ENCODE measurements at regions not wholly inside any gene's neighbourhood (a gene's known extent, or its start where the extent isn't known, plus 50 kb on each side); places are given as distances from the start of the nearest gene placed in this dataset.
"Not testable (repeated sequence)": the region's sequence is repeated elsewhere in the genome, so short reads cannot be mapped to it uniquely, and the experiment has no call there.

DNA sequence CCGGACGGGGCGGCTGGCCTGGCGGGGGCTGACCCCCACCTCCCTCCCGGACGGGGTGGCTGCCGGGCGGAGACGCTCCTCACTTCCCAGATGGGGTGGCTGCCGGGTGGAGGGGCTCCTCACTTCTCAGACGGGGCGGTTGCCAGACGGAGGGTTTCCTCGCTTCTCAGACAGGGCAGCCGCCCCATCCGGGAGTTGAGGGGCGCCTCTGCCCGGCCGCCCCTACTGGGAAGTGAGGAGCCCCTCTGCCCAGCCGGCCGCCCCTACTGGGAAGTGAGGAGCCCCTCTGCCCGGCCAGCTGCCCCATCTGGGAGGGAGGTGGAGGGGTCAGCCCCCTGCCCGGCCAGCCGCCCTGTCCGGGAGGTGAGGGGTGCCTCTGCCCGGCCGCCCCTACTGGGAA, 761.1 kb upstream of the SPRY2 start:
- intact Hi-C loops (cut with DNase I); ATAC-seq; DNase-seq: not testable (repeated sequence)

DNA sequence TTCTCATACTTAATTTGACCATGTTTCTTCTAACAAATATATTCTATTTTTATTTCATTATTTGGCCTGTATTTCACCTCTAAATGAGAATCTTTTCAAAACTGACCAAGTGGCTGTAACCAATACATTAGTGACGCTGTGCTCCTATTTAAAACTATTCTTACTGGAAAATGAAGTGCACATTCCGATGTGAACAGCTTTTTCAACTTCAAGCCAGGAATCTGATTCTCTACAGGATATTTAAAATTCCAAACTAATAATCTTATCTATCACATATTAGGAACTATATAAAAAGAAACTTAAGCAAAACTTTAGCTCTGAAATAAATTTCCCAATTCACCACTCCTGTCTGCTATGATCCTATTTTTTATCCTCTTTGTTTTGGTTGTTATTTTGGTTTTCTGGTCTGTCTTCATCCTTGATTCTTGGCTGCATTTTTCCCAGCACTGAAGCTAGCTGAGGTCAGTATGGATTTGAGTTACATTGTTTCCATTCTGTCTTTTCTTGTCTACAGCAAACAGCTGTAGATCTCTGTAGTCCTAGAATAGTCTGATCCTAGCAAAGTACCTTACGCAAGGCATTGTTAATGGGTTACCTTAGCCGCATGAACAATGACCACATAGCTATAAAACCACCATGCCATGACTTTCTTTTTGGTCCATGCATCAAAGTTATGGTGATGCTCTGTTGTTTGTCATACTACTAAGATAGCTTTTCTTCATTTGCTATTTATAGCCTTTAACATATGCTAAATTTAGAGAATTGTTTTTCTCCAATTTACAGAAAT, 748.6 kb upstream of the SPRY2 start:
- intact Hi-C loops (cut with DNase I): no loop called here
- DNase-seq: no peak
- no peak for ATAC-seq

DNA sequence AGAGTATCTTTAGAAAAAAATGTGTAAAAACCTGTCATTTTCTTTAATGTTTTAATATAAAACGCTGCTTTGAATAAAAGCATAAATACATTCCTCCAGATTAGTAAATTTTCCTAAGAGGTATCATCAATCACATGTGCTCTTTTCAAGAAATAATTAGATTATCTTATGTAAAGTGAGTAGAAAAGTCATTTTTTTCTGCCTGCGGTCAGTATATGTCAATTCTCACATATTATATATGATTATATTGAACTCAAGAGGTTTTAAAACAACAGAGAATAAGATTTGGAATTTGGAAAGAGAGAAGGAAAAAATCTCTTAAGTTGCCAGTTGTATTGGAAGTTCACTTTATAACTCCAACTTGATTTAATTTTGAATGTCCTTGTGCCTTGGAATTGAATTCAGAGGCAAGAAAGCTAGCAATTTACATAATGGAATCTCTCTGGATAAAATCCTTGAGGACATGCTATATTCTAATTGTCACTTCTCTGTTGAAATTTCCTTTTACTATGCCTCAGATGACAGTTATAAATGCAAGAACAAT, 740.1 kb upstream of the SPRY2 start:
- ATAC-seq (no peak), DNase-seq (no peak)
- intact Hi-C loops (cut with DNase I): no loop called here

DNA sequence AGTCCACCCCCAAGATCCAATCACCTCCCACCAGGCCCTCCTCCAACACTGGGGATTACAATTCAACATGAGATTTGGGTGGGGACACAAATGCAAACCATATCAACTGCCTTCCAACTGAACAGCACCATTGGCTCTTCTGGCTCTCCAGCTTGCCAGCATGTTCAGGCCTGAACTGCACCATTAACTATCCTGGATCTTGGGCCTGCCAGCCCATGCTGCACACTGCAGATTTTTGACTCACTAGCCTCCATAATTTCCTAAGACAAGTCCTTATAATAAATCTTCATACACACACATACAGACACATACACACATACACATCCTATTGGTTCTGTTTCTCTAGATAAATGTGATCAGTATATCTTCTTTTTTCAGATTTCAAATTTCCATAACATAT, 737.1 kb upstream of the SPRY2 start:
- ATAC-seq: no peak
- no peak for DNase-seq
- intact Hi-C loops (cut with DNase I): no loop called here

DNA sequence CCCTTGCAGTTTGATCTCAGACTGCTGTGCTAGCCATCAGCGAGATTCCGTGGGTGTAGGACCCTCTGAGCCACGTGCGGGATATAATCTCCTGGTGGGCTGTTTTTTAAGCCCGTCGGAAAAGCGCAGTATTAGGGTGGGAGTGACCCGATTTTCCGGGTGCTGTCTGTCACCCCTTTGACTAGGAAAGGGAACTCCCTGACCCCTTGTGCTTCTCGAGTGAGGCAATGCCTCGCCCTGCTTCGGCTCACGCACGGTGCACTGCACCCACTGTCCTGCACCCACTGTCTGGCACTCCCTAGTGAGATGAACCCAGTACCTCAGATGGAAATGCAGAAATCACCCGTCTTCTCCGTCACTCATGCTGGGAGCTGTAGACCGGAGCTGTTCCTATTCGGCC, 728.9 kb upstream of the SPRY2 start:
- intact Hi-C loops (cut with DNase I); DNase-seq; ATAC-seq: not testable (repeated sequence)

DNA sequence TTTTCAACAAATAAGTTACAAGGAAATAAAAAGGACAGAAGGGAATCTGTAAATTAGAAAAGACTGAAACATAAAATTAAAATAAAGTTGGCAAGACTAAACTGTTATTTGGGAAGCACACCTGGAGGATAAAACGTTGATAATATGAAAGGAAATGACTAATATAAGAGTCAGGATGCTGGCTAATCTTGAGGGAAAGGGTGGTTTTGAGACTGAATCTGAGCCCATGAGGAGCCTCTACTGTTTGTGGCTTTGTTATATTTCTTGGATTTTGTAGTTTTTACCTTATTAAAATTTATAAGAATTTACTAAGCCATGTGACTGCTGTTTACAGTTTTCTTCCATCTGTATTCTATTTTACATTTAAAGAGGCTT, 718.0 kb upstream of the SPRY2 start:
- DNase-seq (no peak), ATAC-seq (no peak)
- intact Hi-C loops (cut with DNase I): no loop called here

DNA sequence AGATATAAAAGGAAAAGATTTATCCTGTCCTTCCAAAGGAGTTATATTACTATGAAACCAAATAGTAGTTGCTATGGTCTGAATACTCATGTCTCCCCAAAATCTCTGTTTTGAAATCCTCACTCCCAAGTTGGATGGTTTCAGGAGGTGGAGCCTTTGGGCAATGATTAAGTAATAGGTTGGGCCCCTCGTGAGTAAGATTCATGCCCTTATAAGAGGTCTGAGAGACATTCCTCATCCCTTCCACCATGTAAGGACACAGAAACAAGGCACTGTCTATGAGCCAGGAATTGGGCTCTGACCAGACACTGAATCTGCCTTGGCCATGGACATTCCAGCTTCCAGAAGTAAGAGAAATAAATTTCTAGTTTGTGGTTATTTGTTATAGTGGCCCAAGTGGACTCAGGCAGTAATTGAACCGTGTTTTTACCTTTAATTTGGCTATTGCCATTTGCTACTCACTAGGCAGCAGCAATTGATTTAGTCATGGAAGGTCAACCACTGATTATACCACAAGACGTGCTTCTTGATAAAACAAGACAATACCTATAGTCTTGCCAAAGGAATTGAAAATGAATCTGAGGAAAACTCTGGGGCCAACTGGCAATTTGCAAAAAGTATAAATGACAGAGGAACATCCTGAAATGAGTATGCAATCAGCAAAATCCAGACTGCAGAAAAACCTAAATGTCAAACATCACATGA, 717.4 kb upstream of the SPRY2 start:
- intact Hi-C loops (cut with DNase I): no loop called here
- DNase-seq (no peak), ATAC-seq (no peak)

DNA sequence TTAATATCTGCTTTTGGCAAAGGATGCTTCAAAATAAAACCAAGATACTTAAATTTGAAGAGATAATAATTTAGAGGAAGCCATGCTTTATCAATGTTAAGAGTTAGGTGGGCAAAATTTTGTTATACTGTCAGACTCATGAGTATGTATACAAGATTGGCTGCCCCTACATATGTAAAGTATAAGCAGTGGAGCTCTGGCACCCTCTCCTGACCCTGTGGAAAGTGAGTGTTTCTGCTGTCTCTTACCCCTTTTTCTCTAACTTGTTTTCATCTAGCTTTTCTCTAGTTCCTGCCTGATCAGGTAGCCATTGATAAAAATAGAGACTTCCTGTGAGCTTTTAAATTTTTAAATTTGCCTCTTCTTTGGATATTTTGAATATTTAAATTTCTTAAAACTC, 710.9 kb upstream of the SPRY2 start:
- no peak for ATAC-seq
- no peak for DNase-seq

DNA sequence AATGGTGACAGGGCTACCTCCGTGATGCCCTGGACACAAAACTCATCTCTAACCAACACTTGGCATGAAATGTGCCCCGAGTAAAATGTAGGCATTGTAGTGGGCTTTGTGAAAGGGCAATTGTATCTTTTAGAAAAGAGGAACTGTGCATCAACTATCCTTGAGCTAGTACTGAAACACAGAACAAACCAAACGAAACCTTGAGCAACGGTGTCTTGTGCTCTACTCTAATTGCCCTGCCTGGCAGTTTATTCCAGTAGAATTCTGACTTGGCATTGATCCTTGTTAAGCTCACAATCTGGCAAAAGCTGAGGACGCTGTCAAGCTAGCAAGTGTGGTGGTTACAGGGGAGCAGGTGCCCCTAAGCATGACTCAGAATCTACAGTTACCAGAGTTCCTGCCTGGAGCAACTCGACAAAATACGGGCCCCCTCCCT, 707.1 kb upstream of the SPRY2 start:
- no peak for ATAC-seq
- DNase-seq: no peak
- intact Hi-C loops (cut with DNase I): no loop called here

More for the DNA sequence above, 710.9 kb upstream of the SPRY2 start:
- intact Hi-C loops (cut with DNase I): no loop called here

DNA sequence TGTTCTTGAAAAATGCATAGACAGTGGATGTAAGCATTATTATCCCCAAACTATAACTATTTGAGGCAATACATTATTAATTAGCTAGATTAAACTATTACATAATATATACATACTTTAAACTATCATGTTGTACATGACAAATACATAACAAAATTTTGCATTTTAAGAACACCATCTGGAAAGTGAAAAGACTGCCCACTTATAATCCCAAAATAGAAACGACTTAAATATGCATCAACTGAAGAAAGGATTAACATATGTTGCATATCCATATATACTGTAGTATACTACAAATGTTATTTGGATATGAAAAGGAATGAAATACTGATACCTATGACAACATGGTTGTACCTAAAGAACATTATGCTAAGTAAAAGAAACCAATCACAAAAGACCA, 700.8 kb upstream of the SPRY2 start:
- no peak for ATAC-seq
- intact Hi-C loops (cut with DNase I): no loop called here

DNA sequence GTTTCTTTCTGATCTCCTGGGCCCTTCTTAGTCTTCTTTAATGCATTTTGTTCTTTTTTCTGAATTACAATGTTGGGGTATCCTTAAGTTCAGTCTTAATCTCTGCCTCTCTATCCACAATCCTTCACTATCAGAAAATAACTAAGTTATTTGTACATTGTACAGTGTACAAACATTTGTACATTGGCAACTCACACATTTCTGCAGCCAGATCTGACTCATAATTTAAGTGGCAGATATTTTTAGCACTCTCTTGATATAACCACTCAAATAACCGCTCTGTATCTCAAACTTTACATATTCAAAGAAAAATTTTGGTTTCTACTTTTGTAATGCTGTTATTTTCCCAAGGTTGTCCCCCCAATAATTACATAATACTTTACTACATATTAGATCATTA, 691.1 kb upstream of the SPRY2 start:
- no peak for DNase-seq
- intact Hi-C loops (cut with DNase I): no loop called here
- peak in 1 of 2 donors; percentile 44 for ATAC-seq

More for the DNA sequence above, 700.8 kb upstream of the SPRY2 start:
- no peak for DNase-seq

DNA sequence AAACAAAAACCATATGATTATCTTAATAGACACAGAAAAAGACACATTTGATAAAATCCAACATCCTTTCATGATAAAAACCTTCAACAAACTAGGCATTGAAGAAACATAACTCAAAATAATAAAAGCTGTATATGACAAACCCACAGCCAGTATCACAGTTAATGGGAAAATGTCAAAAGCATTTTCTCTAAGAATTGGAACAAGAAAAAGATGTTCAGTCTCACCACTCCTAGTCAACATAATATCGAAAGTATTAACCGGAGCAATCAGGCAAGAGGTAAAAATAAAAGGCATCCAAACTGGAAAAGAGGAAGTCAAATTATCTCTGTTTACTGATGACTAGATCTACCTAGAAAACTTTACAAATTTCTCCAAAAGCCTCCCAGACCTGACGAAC, 684.2 kb upstream of the SPRY2 start:
- DNase-seq (no peak), ATAC-seq (no peak)
- intact Hi-C loops (cut with DNase I): no loop called here

DNA sequence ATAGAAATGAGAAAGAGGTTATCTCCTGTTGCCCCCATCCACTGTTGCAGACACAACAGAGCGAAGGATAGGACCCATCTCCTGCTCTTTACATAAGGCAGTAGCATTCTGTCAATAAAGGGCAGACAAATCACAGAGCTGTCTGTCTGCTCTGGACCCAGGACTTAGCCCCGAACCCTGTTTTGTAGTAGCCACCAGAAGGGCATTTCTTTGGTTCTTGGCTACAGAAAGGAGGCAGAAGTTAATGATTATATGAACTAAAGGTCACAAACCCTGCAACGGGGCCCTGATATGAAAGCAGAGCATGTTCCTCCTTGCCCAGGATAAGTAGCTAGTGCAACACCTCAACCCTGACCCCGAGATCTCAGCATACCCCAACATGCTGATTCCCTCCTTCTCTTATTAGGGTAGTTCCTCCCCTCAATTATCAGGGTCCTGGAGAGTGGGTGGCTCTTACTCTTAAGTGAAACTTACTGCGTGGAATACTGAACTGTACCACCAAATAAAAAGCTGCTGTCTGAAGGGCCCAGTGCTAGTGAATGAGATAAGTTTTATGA, 680.4 kb upstream of the SPRY2 start:
- ATAC-seq: no peak
- intact Hi-C loops (cut with DNase I): no loop called here
- no peak for DNase-seq

DNA sequence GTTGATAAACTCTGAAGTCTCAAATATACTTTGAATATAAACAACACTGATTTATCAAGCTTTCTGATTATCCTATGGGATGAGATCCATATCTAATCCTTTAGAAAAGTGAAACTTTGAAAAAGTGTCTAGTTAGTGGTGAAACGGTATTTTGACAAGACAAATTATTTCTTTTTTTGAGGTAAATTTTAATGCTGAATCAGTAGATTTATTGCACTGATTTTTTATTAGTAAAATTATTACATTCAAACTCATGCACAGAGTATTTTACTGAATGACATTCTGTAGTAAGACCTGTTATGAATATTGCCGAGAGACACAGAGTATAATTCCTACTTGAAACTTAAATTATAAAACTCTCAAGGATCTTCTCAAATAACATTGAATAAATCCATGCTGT, 679.1 kb upstream of the SPRY2 start:
- DNase-seq (no peak), ATAC-seq (no peak)
- intact Hi-C loops (cut with DNase I): no loop called here

DNA sequence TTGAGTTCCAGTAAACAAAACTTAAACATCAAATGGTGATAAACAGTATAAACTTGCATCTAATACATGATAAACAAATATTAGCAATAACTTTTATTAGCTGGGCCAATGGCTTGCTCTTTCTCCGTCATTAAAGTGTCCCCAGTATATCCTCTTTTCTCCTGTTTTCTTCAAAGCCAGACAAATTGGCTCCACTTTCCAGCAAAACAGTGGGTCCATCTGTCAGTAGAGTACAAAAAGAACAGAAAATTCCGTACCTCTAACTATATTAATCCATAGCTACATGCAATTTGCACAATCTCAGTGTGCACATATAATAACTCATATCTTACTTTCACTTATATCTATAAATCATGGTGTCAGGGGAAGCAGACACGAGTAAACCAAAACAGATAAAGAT, 678.0 kb upstream of the SPRY2 start:
- DNase-seq (no peak), ATAC-seq (no peak)
- intact Hi-C loops (cut with DNase I): no loop called here

DNA sequence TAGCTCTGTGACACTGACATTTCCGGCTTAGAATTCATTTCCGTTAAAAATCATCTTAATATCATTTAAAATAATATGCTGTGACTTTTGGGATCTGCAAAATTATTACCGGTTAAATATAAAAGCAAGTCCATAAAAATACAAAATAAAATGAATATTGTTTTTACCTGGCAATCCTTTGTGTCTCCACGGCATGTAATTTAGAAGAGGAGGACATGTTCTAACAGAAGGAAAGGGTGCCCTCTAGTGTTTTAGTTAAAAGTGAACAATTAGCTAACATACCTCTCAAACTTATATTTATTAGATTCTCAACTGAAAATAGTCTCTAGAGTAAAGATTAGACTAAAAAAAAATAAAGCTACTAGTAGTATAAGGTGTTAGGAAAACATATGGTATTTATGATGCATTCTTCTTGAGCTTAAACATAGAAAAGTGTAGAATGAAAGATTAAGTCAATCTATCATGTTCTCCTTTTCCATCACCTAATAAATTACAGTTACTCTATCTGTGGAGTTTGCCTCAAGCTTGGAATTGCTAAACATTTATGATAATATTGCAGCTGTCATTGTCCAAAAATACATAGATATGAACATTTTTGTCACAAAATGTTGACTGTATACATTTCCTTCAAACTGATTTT, 676.7 kb upstream of the SPRY2 start:
- intact Hi-C loops (cut with DNase I): loop anchor here in 1 of 2 donors (2.0 kb wide), 1 partner anchor 37 kb away; no protein-coding TSS in a partner anchor
- ATAC-seq (peak; percentile 55 to 57), DNase-seq (no peak)

DNA sequence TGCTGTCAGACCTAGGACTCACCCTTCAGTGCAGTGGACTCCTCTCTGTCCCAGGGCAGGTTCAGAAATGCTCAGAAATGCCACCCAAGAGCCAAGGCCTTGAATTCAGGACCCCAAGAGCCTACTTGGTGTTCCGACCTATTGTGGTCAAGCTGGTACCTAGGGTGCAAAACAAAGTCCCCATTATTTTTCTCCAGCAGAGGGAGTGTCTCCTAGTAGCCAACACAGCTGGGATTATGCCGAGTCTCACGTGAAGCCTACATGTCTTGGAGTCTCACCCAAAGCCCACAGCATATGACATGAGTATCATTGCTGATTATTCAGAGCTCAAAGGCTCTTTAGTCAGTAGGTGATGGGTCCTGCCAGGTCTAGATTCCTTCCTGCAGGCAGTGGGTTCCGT, 671.1 kb upstream of the SPRY2 start:
- ATAC-seq (no peak), DNase-seq (no peak)
- intact Hi-C loops (cut with DNase I): no loop called here

DNA sequence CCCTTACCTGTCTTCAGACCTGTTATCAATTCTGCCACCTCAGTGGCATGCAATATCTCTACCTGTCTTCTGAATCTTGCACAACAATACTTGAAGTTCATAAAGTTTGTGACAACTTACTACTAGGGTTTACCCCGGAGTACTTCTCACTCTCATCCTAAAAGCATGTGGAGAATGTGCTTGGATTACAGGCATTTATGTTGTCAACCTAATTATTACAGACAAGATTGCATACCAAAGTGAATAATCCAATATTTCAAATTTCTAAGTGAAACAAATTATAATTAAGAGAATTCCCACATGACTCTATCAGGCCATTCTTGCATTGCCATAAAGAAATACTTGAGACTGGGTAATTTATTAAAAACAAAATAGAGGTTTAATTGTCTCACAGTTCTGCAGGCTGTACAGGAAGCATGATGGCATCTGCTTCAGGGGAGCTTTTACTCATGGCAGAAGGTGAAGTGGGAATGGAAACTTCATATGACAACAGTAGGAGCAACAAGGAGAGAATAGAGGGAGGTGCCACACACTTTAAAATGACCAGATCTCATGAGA, 661.0 kb upstream of the SPRY2 start:
- no peak for ATAC-seq
- no peak for DNase-seq
- intact Hi-C loops (cut with DNase I): no loop called here

DNA sequence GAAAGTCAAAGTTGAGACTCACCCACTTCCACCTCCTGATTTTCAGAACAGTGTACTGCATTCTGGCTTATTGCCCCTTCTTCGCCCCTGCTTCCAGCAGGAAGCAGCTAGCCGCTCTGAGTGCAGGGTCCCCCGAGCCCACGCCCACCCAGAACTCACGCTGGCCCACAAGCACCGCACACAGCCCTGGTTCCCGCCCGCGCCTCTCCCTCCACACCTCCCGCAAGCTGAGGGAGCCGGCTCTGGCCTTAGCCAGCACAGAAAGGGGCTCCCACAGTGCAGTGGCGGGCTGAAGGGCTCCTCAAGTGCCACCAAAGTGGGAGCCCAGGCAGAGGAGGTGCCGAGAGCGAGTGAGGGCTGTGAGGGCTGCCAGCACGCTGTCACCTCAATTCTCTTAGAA, 657.7 kb upstream of the SPRY2 start:
- ATAC-seq; intact Hi-C loops (cut with DNase I); DNase-seq: not testable (repeated sequence)
